ENCODE measurements at regions not wholly inside any gene's neighbourhood (a gene's known extent, or its start where the extent isn't known, plus 50 kb on each side); places are given as distances from the start of the nearest gene placed in this dataset.

- no peak for TF ChIP-seq EZH2 (IDR thresholded peaks at IDR 0.05)
- no peak for TF ChIP-seq POLR2AphosphoS5 (IDR thresholded peaks at IDR 0.05; ENCODE audit: borderline replicate concordance, low read depth, low read length)
- no peak for TF ChIP-seq FOXP2 (optimal IDR thresholded peaks at IDR 0.05; ENCODE audit: control extremely low read depth, extremely low read length, insufficient read depth)
These were observed 204.9 kb downstream of the LRRC70 start for GRCh38 chr5:62783374-62784057.

All from SK-N-MC (cell line).